ENCODE measurements at regions not wholly inside any gene's neighbourhood (a gene's known extent, or its start where the extent isn't known, plus 50 kb on each side); places are given as distances from the start of the nearest gene placed in this dataset.

- Histone ChIP-seq H3K4me1 (no peaks in the 10 kb centered on the region), H3K4me2 (no peak overlapping the region), H3K27ac (no peak overlapping the region), H3K4me3 (no peak overlapping the region), H3K9me3 (no peaks in the 10 kb centered on the region)
- FAIRE-seq (no peak), ATAC-seq (no peak), DNase-seq (ENCODE audit: low read depth in 1 of 2, low spot score in 1 of 2) (no peak)
- ChIA-PET POLR2A (no interaction called here), CTCF (no interaction called here)
- TF ChIP-seq CBX8 (IDR thresholded peaks at IDR 0.05) (no peak), MAX (IDR thresholded peaks at IDR 0.05) (no peak), RARB (CRISPR knock-in tag; IDR thresholded peaks at IDR 0.05) (no peak), SREBF2 (IDR thresholded peaks at IDR 0.05) (no peak), PBX3 (IDR thresholded peaks at IDR 0.05) (no peak), TFCP2L1 (CRISPR knock-in tag; IDR thresholded peaks at IDR 0.05) (no peak), GATA3 (IDR thresholded peaks at IDR 0.05; ENCODE audit: borderline replicate concordance) (no peak), POLR2AphosphoS2 (conservative IDR thresholded peaks at IDR 0.05; ENCODE audit: low read length) (no peak), HES2 (IDR thresholded peaks at IDR 0.05) (no peak), USF2 (IDR thresholded peaks at IDR 0.05) (no peak), NPAS2 (CRISPR knock-in tag; IDR thresholded peaks at IDR 0.05; ENCODE audit: borderline replicate concordance) (no peak), HOXB13 (CRISPR knock-in tag; IDR thresholded peaks at IDR 0.05; ENCODE audit: low read depth) (no peak), RNF2 (IDR thresholded peaks at IDR 0.05; ENCODE audit: borderline replicate concordance, low read depth) (no peak)
Observed at GRCh38 chr2:116148361-116148760, 1666.1 kb upstream of the DDX18 start.

GRCh38 chr2:116153729-116154128 is 1660.8 kb upstream of the DDX18 start:
- no peak overlapping the region for H3K4me2 ChIP-seq
- ATAC-seq = no peak
- FAIRE-seq = no peak
- TF ChIP-seq JUN (IDR thresholded peaks at IDR 0.05) = no peak
- TF ChIP-seq KDM1A (IDR thresholded peaks at IDR 0.05; ENCODE audit: low read depth) = no peak
- TF ChIP-seq CBX8 (IDR thresholded peaks at IDR 0.05) = no peak
- H3K27ac ChIP-seq = no peak overlapping the region
- H3K9me3 ChIP-seq = peaks cover 4% of the 10 kb centered on the region; the same call in 1 of the 3 replicates
- no peaks in the 10 kb centered on the region for H3K4me1 ChIP-seq
- no peak for DNase-seq (ENCODE audit: low read depth in 1 of 2, low spot score in 1 of 2)
- under 1% methylated on average over 3 of the region's 3 CpGs for WGBS (ENCODE audit: missing lambda C conversion rate)
- no peak overlapping the region for H3K4me3 ChIP-seq
- POLR2A ChIA-PET = no interaction called here
- CTCF ChIA-PET = no interaction called here

GRCh38 chr2:116160657-116161056 is 1653.8 kb upstream of the DDX18 start:
- Histone ChIP-seq H3K4me2 (no peak overlapping the region), H3K4me3 (no peak overlapping the region), H3K27ac (no peak overlapping the region), H3K4me1 (no peaks in the 10 kb centered on the region), H3K9me3 (peaks cover 7% of the 10 kb centered on the region; the same call in 1 of the 3 replicates)
- no peak for ATAC-seq
- TF ChIP-seq ZNF302 (CRISPR knock-in tag; IDR thresholded peaks at IDR 0.05) (no peak), MAZ (IDR thresholded peaks at IDR 0.05; ENCODE audit: borderline replicate concordance, low read depth, low read length) (no peak), SMC3 (IDR thresholded peaks at IDR 0.05) (no peak), RAD21 (conservative IDR thresholded peaks at IDR 0.05 in 1 of 2, IDR thresholded peaks at IDR 0.05 in 1 of 2) (no peak), HEYL (CRISPR knock-in tag; IDR thresholded peaks at IDR 0.05) (no peak)
- DNase-seq (ENCODE audit: low read depth in 1 of 2, low spot score in 1 of 2) = no peak
- ChIA-PET POLR2A (no interaction called here), CTCF (no interaction called here)
- no peak for FAIRE-seq
- 14% methylated on average over 5 of the region's 5 CpGs for WGBS (ENCODE audit: missing lambda C conversion rate)

GRCh38 chr2:116162395-116162794 is 1652.1 kb upstream of the DDX18 start:
- DNase-seq (ENCODE audit: low read depth in 1 of 2, low spot score in 1 of 2) (no peak), FAIRE-seq (no peak), ATAC-seq (no peak)
- Histone ChIP-seq H3K9me3 (peaks cover 3% of the 10 kb centered on the region; the same call in 1 of the 3 replicates), H3K27ac (no peak overlapping the region), H3K4me2 (no peak overlapping the region), H3K4me1 (no peaks in the 10 kb centered on the region), H3K4me3 (no peak overlapping the region)
- TF ChIP-seq CEBPB (IDR thresholded peaks at IDR 0.05) (no peak), NFE2L2 (conservative IDR thresholded peaks at IDR 0.05; ENCODE audit: low read length) (no peak), GATA3 (IDR thresholded peaks at IDR 0.05; ENCODE audit: borderline replicate concordance) (no peak), MAZ (IDR thresholded peaks at IDR 0.05; ENCODE audit: borderline replicate concordance, low read depth, low read length) (no peak), HOXA7 (CRISPR knock-in tag; IDR thresholded peaks at IDR 0.05) (no peak), CBX8 (IDR thresholded peaks at IDR 0.05) (no peak), CHD2 (IDR thresholded peaks at IDR 0.05; ENCODE audit: low read length, partially characterized antibody) (no peak)
- CTCF ChIA-PET = no interaction called here
- 0% methylated on average over 2 of the region's 2 CpGs for WGBS (ENCODE audit: missing lambda C conversion rate)
- POLR2A ChIA-PET = no interaction called here

Measured in A549 (cell line).